Breast epithelium (tissue), 4 donors: ENCODE measurements at regions not wholly inside any gene's neighbourhood (a gene's known extent, or its start where the extent isn't known, plus 50 kb on each side); places are given as distances from the start of the nearest gene placed in this dataset.
A peak's percentile ranks its signal among the peaks of the same experiment; 100 is the strongest.
"Not testable (repeated sequence)": the region's sequence is repeated elsewhere in the genome, so short reads cannot be mapped to it uniquely, and the experiment has no call there.

Source experiments
- DNase-seq, 2 donors: peaks; one replicate each; pipeline ENCODE4 v3.0.0-alpha.2; 2019; ENCODE audit warnings: low spot score in 2 of 2
- H3K27ac ChIP-seq, 2 donors: fragments of 200-600 bp; sonication (generic) in 1 of 2; one replicate each; pipeline ENCODE4 v1.5.1; 2016 to 2019; ENCODE audit warnings: mild to moderate bottlenecking in 1 of 2
- H3K27me3 ChIP-seq, 2 donors: fragments of 200-600 bp; sonication (generic) in 1 of 2; one replicate each; pipeline versions ENCODE4 v1.5.1 to v1.6.0; 2017 to 2019; ENCODE audit warnings: control low read depth in 1 of 2, mild to moderate bottlenecking in 1 of 2
- H3K36me3 ChIP-seq: fragments of 200-600 bp; one replicate; pipeline ENCODE4 v1.5.1; 2019
- H3K4me1 ChIP-seq, 2 donors: fragments of 200-600 bp; sonication (generic); one replicate each; pipeline ENCODE4 v1.5.1; 2016 to 2019; ENCODE audit warnings: control low read depth in 1 of 2
- H3K4me3 ChIP-seq, 3 donors: fragments of 200-600 bp; sonication (generic); 1 replicate in 2 of 3; 2 replicates in 1 of 3; pipeline ENCODE4 v1.5.1; 2016 to 2019; ENCODE audit warnings: mild to moderate bottlenecking in 3 of 3, moderate library complexity in 2 of 3
- H3K9me3 ChIP-seq, 2 donors: fragments of 200-600 bp; sonication (generic) in 1 of 2; one replicate each; pipeline ENCODE4 v1.5.1; 2016 to 2019; ENCODE audit warnings: control low read depth in 1 of 2
- CTCF ChIP-seq, 3 donors: fragments of 450-650 bp; IDR thresholded peaks; one replicate each; pipeline ENCODE4 v1.5.1; 2016 to 2017; ENCODE audit warnings: antibody characterized with exemption in 3 of 3, mild to moderate bottlenecking in 3 of 3, moderate library complexity in 3 of 3
- POLR2AphosphoS5 ChIP-seq, 3 donors: sonication (generic); formaldehyde crosslinking; IDR thresholded peaks; one replicate each; pipeline ENCODE4 v1.6.1; 2017; ENCODE audit warnings: antibody characterized with exemption in 3 of 3
- intact Hi-C: fragments of 100-400 bp; cut with DNase I; formaldehyde crosslinking; loops from one replicate; pipeline ENCODE4 v1.15.1; 2023; ENCODE audit warnings: low total_unique reads

GRCh38 chr15:20294651-20295237, 246.9 kb downstream of the GOLGA6L6 start:
- H3K27ac ChIP-seq = no peak overlapping the region
- peak in 1 of 2 donors; percentile 17 for DNase-seq
- no peaks in the 10 kb centered on the region for H3K27me3 ChIP-seq
- peaks cover 22 to 24% of the 10 kb centered on the region in 2 donors for H3K9me3 ChIP-seq
- TF ChIP-seq POLR2AphosphoS5 (IDR thresholded peaks at IDR 0.05) (no peak), CTCF (IDR thresholded peaks at IDR 0.05) (no peak)
- no peak overlapping the region for H3K4me3 ChIP-seq
- no peaks in the 10 kb centered on the region for H3K36me3 ChIP-seq
- no peaks in the 10 kb centered on the region for H3K4me1 ChIP-seq
- intact Hi-C loops = no loop called here

GRCh38 chr15:20292422-20293005, 249.1 kb downstream of the GOLGA6L6 start:
- H3K9me3 ChIP-seq = peaks cover 18 to 22% of the 10 kb centered on the region in 2 donors
- H3K36me3 ChIP-seq = not testable (repeated sequence)

GRCh38 chr15:20291616-20292015, 250.0 kb downstream of the GOLGA6L6 start:
- H3K27ac ChIP-seq, H3K4me1 ChIP-seq, H3K27me3 ChIP-seq, H3K4me3 ChIP-seq, H3K36me3 ChIP-seq, intact Hi-C loops: not testable (repeated sequence)
- H3K9me3 ChIP-seq = peaks cover 18 to 22% of the 10 kb centered on the region in 2 donors
- peak in 1 of 2 donors; percentile 14 for DNase-seq

More at GRCh38 chr15:20292422-20293005, 249.1 kb downstream of the GOLGA6L6 start:
- intact Hi-C loops, H3K27ac ChIP-seq, H3K4me3 ChIP-seq, H3K27me3 ChIP-seq, H3K4me1 ChIP-seq, DNase-seq: not testable (repeated sequence)

GRCh38 chr15:20290606-20291005, 251.0 kb downstream of the GOLGA6L6 start:
- H3K4me1 ChIP-seq, H3K27ac ChIP-seq, H3K36me3 ChIP-seq, H3K4me3 ChIP-seq, H3K27me3 ChIP-seq, intact Hi-C loops: not testable (repeated sequence)
- peak in 1 of 2 donors; percentile 15 for DNase-seq
- peaks cover 19 to 20% of the 10 kb centered on the region in 2 donors for H3K9me3 ChIP-seq

GRCh38 chr15:20289538-20290103, 252.0 kb downstream of the GOLGA6L6 start:
- peak in 1 of 2 donors; percentile 12 for DNase-seq
- H3K4me3 ChIP-seq, H3K27ac ChIP-seq, H3K36me3 ChIP-seq, H3K4me1 ChIP-seq, H3K27me3 ChIP-seq, intact Hi-C loops: not testable (repeated sequence)
- H3K9me3 ChIP-seq = peaks cover 11 to 12% of the 10 kb centered on the region in 2 donors

- H3K27ac ChIP-seq, H3K36me3 ChIP-seq, H3K27me3 ChIP-seq, intact Hi-C loops, H3K4me3 ChIP-seq, H3K4me1 ChIP-seq: not testable (repeated sequence)
- peak in 1 of 2 donors; percentile 16 for DNase-seq
- H3K9me3 ChIP-seq = peaks cover 4 to 12% of the 10 kb centered on the region in 2 donors
Measured at GRCh38 chr15:20288800-20289537, 252.6 kb downstream of the GOLGA6L6 start.

GRCh38 chr15:20286559-20286958, 255.0 kb downstream of the GOLGA6L6 start:
- intact Hi-C loops, H3K27me3 ChIP-seq, DNase-seq, H3K4me1 ChIP-seq, H3K36me3 ChIP-seq, H3K4me3 ChIP-seq, H3K27ac ChIP-seq: not testable (repeated sequence)
- peaks cover 14 to 20% of the 10 kb centered on the region in 2 donors for H3K9me3 ChIP-seq

- peak in 1 of 2 donors; percentile 17 for DNase-seq
Measured at GRCh38 chr15:20285696-20286300, 255.8 kb downstream of the GOLGA6L6 start.

GRCh38 chr15:20284891-20285535, 256.6 kb downstream of the GOLGA6L6 start:
- peak in 1 of 2 donors; percentile 15 for DNase-seq
- H3K4me1 ChIP-seq, intact Hi-C loops, H3K27me3 ChIP-seq, H3K36me3 ChIP-seq, H3K27ac ChIP-seq, H3K4me3 ChIP-seq: not testable (repeated sequence)
- H3K9me3 ChIP-seq = peaks cover 29 to 36% of the 10 kb centered on the region in 2 donors

More at GRCh38 chr15:20285696-20286300, 255.8 kb downstream of the GOLGA6L6 start:
- H3K4me1 ChIP-seq, H3K4me3 ChIP-seq, H3K27ac ChIP-seq, H3K36me3 ChIP-seq, intact Hi-C loops, H3K27me3 ChIP-seq: not testable (repeated sequence)
- H3K9me3 ChIP-seq = peaks cover 21 to 28% of the 10 kb centered on the region in 2 donors

- DNase-seq, intact Hi-C loops: not testable (repeated sequence)
Measured at GRCh38 chr15:20283651-20284050, 257.9 kb downstream of the GOLGA6L6 start.

GRCh38 chr15:20282491-20282943, 259.1 kb downstream of the GOLGA6L6 start:
- H3K36me3 ChIP-seq, intact Hi-C loops, DNase-seq, H3K4me3 ChIP-seq, H3K27me3 ChIP-seq, H3K4me1 ChIP-seq, H3K27ac ChIP-seq: not testable (repeated sequence)
- H3K9me3 ChIP-seq = peaks cover 38 to 55% of the 10 kb centered on the region in 2 donors

More at GRCh38 chr15:20283651-20284050, 257.9 kb downstream of the GOLGA6L6 start:
- H3K27ac ChIP-seq, H3K27me3 ChIP-seq, H3K36me3 ChIP-seq, H3K4me1 ChIP-seq, H3K4me3 ChIP-seq: not testable (repeated sequence)
- peaks cover 34 to 44% of the 10 kb centered on the region in 2 donors for H3K9me3 ChIP-seq
